ENCODE measurements at regions not wholly inside any gene's neighbourhood (a gene's known extent, or its start where the extent isn't known, plus 50 kb on each side); places are given as distances from the start of the nearest gene placed in this dataset.
A peak's percentile ranks its signal among the peaks of the same experiment; 100 is the strongest.

- DNase-seq (ENCODE audit: low spot score), result peak; percentile 2
These were observed 203.3 kb upstream of the IMPG1 start for GRCh38 chr6:76275746-76276145.

GRCh38 chr6:76264468-76264867 is 192.0 kb upstream of the IMPG1 start:
- DNase-seq (ENCODE audit: low spot score), result no peak

GRCh38 chr6:76262240-76262639 is 189.8 kb upstream of the IMPG1 start:
- DNase-seq (ENCODE audit: low spot score), result no peak

- no peak for DNase-seq (ENCODE audit: low spot score)
These were observed 178.2 kb upstream of the IMPG1 start for GRCh38 chr6:76250666-76251065.

- no peak for DNase-seq (ENCODE audit: low spot score)
These were observed 175.1 kb upstream of the IMPG1 start for GRCh38 chr6:76247527-76247926.

GRCh38 chr6:76240092-76240491 is 167.6 kb upstream of the IMPG1 start:
- no peak for DNase-seq (ENCODE audit: low spot score)

GRCh38 chr6:76230711-76231110 is 158.2 kb upstream of the IMPG1 start:
- no peak for DNase-seq (ENCODE audit: low spot score)

- DNase-seq (ENCODE audit: low spot score), result no peak
These were observed 149.7 kb upstream of the IMPG1 start for GRCh38 chr6:76222189-76222588.

GRCh38 chr6:76221525-76221924 is 149.1 kb upstream of the IMPG1 start:
- no peak for DNase-seq (ENCODE audit: low spot score)

- no peak for DNase-seq (ENCODE audit: low spot score)
These were observed 148.3 kb upstream of the IMPG1 start for GRCh38 chr6:76220805-76221204.

- no peak for DNase-seq (ENCODE audit: low spot score)
These were observed 145.1 kb upstream of the IMPG1 start for GRCh38 chr6:76217606-76218005.

GRCh38 chr6:76214546-76214945 is 142.1 kb upstream of the IMPG1 start:
- DNase-seq (ENCODE audit: low spot score), result no peak

- DNase-seq (ENCODE audit: low spot score), result no peak
These were observed 102.3 kb upstream of the IMPG1 start for GRCh38 chr6:76174722-76175121.

- DNase-seq (ENCODE audit: low spot score), result peak; percentile 4
These were observed 94.4 kb upstream of the IMPG1 start for GRCh38 chr6:76166874-76167273.

GRCh38 chr6:76166297-76166696 is 93.8 kb upstream of the IMPG1 start:
- DNase-seq (ENCODE audit: low spot score), result no peak

GRCh38 chr6:76165471-76166221 is 93.2 kb upstream of the IMPG1 start:
- DNase-seq (ENCODE audit: low spot score), result no peak

- no peak for DNase-seq (ENCODE audit: low spot score)
These were observed 90.3 kb upstream of the IMPG1 start for GRCh38 chr6:76162811-76163210.

GRCh38 chr6:76157800-76158199 is 85.3 kb upstream of the IMPG1 start:
- DNase-seq (ENCODE audit: low spot score), result peak; percentile 2

- DNase-seq (ENCODE audit: low spot score), result no peak
These were observed 63.0 kb upstream of the IMPG1 start for GRCh38 chr6:76135481-76135880.

GRCh38 chr6:76134651-76135050 is 62.2 kb upstream of the IMPG1 start:
- DNase-seq (ENCODE audit: low spot score), result no peak

GRCh38 chr6:76124018-76124417 is 51.6 kb upstream of the IMPG1 start:
- no peak for DNase-seq (ENCODE audit: low spot score)

Data from NAMALWA (cell line).